Body of pancreas (tissue), 4 donors: ENCODE measurements at regions not wholly inside any gene's neighbourhood (a gene's known extent, or its start where the extent isn't known, plus 50 kb on each side); places are given as distances from the start of the nearest gene placed in this dataset.

Source experiments
- ATAC-seq: fragments of 150-250 bp; one replicate; pipeline ENCODE4 v1.9.1; 2016
- DNase-seq, 4 donors: peaks; one replicate each; pipeline ENCODE4 v3.0.0-alpha.2; 2019
- H3K27ac ChIP-seq, 4 donors: fragments of 200-600 bp; sonication (generic); 1 replicate in 3 of 4; 2 replicates in 1 of 4; pipeline versions ENCODE4 v1.5.1 to v1.6.1; 2016 to 2019; ENCODE audit warnings: mild to moderate bottlenecking in 1 of 4, mixed read lengths in 1 of 4, moderate library complexity in 1 of 4
- H3K27me3 ChIP-seq, 2 donors: fragments of 200-600 bp; sonication (generic); one replicate each; pipeline ENCODE4 v1.6.0; 2016; ENCODE audit warnings: mild to moderate bottlenecking in 1 of 2
- H3K36me3 ChIP-seq, 2 donors: fragments of 200-600 bp; sonication (generic); replicated peaks in 1 of 2; 2 replicates each; pipeline ENCODE4 v1.5.1; 2016; ENCODE audit warnings: low read depth in 2 of 2; ENCODE audit not compliant: insufficient read depth in 1 of 2
- H3K4me1 ChIP-seq: fragments of 200-600 bp; sonication (generic); one replicate; pipeline ENCODE4 v1.6.0; 2016
- H3K4me3 ChIP-seq, 2 donors: fragments of 200-600 bp; sonication (generic); 1 replicate in 1 of 2; 2 replicates in 1 of 2; pipeline ENCODE4 v1.5.1; 2016 to 2019
- H3K9me3 ChIP-seq, 3 donors: fragments of 200-600 bp; sonication (generic); 1 replicate in 2 of 3; 2 replicates in 1 of 3; pipeline ENCODE4 v1.5.1; 2016
- POLR2A ChIP-seq, 3 donors: fragments of 450-650 bp; IDR thresholded peaks; one replicate each; pipeline ENCODE4 v1.6.1; 2016; ENCODE audit warnings: antibody characterized with exemption in 3 of 3, mild to moderate bottlenecking in 2 of 3
- WGBS, 2 donors: methylation state at CpG; one replicate each; pipeline ENCODE4 v1.1.5; 2017; 5-methylcytosine and 5-hydroxymethylcytosine counted together
- intact Hi-C: fragments of 100-400 bp; cut with DNase I; formaldehyde crosslinking; loops from one replicate; pipeline ENCODE4 v1.15.1; 2023
- TF ChIP-seq, protein P1 (sequence below), 7 experiments: fragments of 450-650 bp in 4 of 7; fragments of 200-600 bp in 3 of 7; sonication (generic) in 3 of 7; IDR thresholded peaks; one replicate each; pipeline ENCODE4 v1.5.1; 2016 to 2019; ENCODE audit warnings: antibody characterized with exemption in 7 of 7

DNA sequence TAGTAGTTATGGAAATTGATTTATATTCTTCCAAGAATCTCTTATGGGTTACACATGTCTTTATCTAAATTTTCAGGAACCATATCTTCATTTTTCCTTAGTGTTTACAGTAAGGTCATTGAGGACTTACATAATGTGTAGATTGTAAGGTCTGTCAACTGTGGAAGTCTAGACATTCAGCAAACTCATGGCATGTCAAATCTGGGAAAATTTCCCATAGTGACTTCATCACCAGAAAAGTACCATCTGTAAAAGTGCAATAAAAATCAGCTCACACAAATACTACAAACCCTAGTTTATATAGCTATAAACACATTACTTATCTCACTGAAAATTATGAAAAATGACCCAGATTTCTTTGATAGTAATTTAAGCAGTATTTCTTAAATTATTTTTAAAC, 419.4 kb downstream of the MTRR start:
- H3K27ac ChIP-seq: no peak overlapping the region
- intact Hi-C loops: no loop called here
- H3K27me3 ChIP-seq: no peaks in the 10 kb centered on the region
- TF ChIP-seq POLR2A (IDR thresholded peaks at IDR 0.05): no peak
- TF ChIP-seq, protein P1, sequence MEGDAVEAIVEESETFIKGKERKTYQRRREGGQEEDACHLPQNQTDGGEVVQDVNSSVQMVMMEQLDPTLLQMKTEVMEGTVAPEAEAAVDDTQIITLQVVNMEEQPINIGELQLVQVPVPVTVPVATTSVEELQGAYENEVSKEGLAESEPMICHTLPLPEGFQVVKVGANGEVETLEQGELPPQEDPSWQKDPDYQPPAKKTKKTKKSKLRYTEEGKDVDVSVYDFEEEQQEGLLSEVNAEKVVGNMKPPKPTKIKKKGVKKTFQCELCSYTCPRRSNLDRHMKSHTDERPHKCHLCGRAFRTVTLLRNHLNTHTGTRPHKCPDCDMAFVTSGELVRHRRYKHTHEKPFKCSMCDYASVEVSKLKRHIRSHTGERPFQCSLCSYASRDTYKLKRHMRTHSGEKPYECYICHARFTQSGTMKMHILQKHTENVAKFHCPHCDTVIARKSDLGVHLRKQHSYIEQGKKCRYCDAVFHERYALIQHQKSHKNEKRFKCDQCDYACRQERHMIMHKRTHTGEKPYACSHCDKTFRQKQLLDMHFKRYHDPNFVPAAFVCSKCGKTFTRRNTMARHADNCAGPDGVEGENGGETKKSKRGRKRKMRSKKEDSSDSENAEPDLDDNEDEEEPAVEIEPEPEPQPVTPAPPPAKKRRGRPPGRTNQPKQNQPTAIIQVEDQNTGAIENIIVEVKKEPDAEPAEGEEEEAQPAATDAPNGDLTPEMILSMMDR (IDR thresholded peaks at IDR 0.05): no peak
- H3K4me1 ChIP-seq: no peaks in the 10 kb centered on the region
- H3K36me3 ChIP-seq: no peaks in the 10 kb centered on the region
- DNase-seq (no peak), ATAC-seq (no peak)
- no peak overlapping the region for H3K4me3 ChIP-seq
- H3K9me3 ChIP-seq: no peaks in the 10 kb centered on the region

DNA sequence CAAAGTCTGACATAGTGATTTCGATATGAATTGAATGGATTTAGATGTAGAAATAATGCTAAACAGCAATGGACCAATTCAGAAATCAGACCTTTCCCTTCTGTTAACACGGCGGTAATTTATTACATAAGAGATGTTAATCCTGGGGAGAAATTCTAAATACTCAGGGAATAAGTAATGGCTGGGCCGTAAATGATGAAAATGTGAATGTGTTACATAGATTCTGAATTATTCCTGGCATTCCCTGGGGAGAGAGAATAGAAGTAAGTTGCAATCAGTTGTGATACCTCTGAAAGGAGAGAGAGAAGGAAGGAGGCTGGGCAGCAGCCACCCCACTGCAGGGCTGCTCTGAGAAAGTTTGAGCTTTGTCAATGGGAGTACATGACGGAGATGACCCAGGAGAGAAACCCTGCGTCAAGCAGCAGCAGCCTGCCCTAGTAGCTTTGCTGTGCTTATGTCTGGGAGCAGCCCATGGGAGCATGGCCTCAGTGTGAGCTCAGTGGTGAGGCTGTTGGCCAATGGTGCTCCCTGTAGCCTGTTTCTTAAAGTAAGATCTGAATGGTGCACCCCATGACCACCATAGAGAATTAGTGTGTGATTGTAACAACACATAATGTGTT, 420.1 kb downstream of the MTRR start:
- Histone ChIP-seq H3K27ac (no peak overlapping the region), H3K4me1 (no peaks in the 10 kb centered on the region), H3K36me3 (no peaks in the 10 kb centered on the region), H3K9me3 (no peaks in the 10 kb centered on the region), H3K4me3 (no peak overlapping the region), H3K27me3 (no peaks in the 10 kb centered on the region)
- 65 to 73% methylated on average over 6 of the region's 6 CpGs for WGBS, 2 donors
- no peak for DNase-seq
- TF ChIP-seq POLR2A (IDR thresholded peaks at IDR 0.05): no peak
- intact Hi-C loops: no loop called here
- ATAC-seq: no peak

DNA sequence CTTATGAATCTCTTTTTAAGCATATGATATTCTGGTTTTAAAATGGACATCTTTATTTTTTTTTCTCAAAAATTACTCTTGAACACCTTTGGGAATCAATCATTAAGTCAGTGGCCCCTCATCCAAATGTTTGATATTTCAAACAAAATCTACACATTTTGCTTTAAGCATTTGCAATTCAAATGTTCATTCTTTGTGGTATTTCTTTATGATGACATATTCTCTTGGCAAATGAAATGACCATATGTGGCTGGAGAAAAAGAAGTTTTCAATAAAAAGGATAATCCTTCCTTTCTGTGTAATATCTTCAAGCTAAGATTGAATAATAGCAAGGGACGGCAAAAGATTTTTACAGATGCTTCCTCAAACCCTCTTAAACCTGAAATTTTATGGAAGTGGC, 420.8 kb downstream of the MTRR start:
- DNase-seq: no peak
- H3K4me1 ChIP-seq: no peaks in the 10 kb centered on the region
- WGBS, 2 donors: 58 to 69% methylated on average over 1 of the region's 1 CpG
- no peak overlapping the region for H3K4me3 ChIP-seq
- no peak for TF ChIP-seq POLR2A (IDR thresholded peaks at IDR 0.05)
- TF ChIP-seq, protein P1 (IDR thresholded peaks at IDR 0.05): no peak
- ATAC-seq: no peak
- no peaks in the 10 kb centered on the region for H3K27me3 ChIP-seq
- no peaks in the 10 kb centered on the region for H3K9me3 ChIP-seq
- intact Hi-C loops: no loop called here
- no peak overlapping the region for H3K27ac ChIP-seq
- no peaks in the 10 kb centered on the region for H3K36me3 ChIP-seq

DNA sequence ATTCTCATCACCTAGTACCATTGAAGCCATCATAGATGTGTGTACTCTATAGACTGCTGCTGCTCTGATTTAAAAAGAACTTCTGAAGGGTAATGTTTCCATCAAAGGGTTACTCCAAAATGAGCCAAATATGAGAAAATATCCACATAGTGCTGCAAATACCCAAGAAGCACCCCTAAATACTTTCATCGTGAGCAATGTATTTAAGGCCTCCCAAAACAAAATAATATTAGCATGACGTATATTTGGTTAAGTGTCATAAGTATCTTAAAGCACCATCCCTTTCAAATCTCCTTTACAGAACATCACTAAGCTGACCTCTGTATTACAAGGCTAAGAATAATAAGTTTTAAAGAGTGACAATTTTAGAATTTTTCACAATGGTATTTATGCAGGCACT, 421.8 kb downstream of the MTRR start:
- ATAC-seq: no peak
- Histone ChIP-seq H3K27me3 (no peaks in the 10 kb centered on the region), H3K36me3 (no peaks in the 10 kb centered on the region), H3K4me1 (no peaks in the 10 kb centered on the region), H3K27ac (no peak overlapping the region), H3K4me3 (no peak overlapping the region), H3K9me3 (no peaks in the 10 kb centered on the region)
- TF ChIP-seq, protein P1 (IDR thresholded peaks at IDR 0.05): no peak
- no peak for TF ChIP-seq POLR2A (IDR thresholded peaks at IDR 0.05)
- intact Hi-C loops: no loop called here
- 74 to 81% methylated on average over 2 of the region's 2 CpGs for WGBS, 2 donors
- no peak for DNase-seq

DNA sequence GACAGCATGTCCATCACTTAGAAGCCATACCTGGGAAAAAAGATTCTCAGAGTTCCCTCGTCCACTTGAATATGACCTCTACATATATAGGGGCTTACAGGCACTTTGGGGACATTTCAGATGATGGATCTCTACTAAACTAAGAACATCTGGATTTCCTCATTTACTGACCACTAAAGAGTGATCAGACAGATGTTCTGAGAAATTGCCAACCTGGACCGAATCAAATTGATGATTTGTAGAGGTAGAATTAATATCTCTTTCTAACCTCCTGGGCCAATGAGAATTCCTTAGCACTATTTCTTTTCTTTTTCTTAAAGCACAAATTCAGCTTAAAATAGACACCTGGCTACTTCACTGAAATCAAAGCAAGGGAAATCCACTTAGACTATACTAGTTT, 422.7 kb downstream of the MTRR start:
- no peak for DNase-seq
- 58 to 79% methylated on average over 2 of the region's 2 CpGs for WGBS, 2 donors
- intact Hi-C loops: no loop called here
- H3K4me1 ChIP-seq: no peaks in the 10 kb centered on the region
- H3K9me3 ChIP-seq: no peaks in the 10 kb centered on the region
- no peaks in the 10 kb centered on the region for H3K27me3 ChIP-seq
- no peak for ATAC-seq
- H3K36me3 ChIP-seq: no peaks in the 10 kb centered on the region
- TF ChIP-seq, protein P1 (IDR thresholded peaks at IDR 0.05): no peak
- no peak for TF ChIP-seq POLR2A (IDR thresholded peaks at IDR 0.05)
- H3K27ac ChIP-seq: no peak overlapping the region
- H3K4me3 ChIP-seq: no peak overlapping the region
